ENCODE measurements at regions not wholly inside any gene's neighbourhood (a gene's known extent, or its start where the extent isn't known, plus 50 kb on each side); places are given as distances from the start of the nearest gene placed in this dataset.
"Not testable (repeated sequence)": the region's sequence is repeated elsewhere in the genome, so short reads cannot be mapped to it uniquely, and the experiment has no call there.

GRCh38 chr2:120539937-120540718 lies 194.2 kb downstream of the INHBB start:
- DNase-seq = peak; percentile 94

DNA sequence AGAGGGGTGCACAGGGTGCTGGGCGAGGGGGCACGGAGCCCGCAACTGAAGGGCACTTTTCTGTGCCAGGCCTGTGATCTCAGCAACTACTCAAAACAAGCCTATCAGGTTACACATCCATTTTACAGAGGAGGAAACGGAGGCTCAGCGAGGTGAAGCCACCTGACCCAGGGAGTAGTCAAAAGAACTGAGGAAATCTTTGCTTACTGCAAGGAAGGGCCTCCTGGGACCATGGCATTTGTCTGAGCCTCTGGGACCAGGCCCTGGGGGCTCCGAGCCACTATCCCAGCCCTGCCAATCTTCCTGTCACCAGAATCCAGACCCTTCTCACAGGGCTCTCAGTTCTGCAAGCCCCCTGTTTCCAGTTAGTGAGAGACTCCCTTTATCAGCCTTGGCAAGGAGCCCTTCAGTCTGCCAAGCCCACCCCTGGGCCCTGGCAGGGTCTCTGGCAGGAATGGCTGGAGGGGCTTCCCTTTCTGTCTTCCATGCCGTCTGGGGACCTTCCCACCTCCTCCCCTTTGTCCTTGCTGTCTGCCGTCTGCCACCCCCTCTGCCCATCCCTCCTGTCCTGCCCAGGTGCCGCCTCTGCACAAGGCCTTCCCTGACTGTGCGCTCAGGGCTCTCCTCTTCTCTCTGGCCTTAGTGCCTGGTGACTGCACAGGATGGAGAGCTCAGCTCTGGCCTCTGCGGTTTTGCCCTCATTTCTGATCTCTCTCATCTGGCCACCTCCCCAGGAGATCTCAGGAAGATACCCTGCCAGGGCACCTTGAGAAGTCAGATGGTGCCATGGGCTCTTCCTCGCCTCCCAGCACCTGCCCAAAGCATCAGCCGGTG lies 194.7 kb upstream of the GLI2 start:
- DNase-seq = no peak

- no peak for DNase-seq
Measured at GRCh38 chr2:120541553-120541932, 194.1 kb upstream of the GLI2 start.

- no peak for DNase-seq
Measured at GRCh38 chr2:120541972-120542670, 193.5 kb upstream of the GLI2 start.

- no peak for DNase-seq
Measured at GRCh38 chr2:120542911-120543527, 192.6 kb upstream of the GLI2 start.

DNA sequence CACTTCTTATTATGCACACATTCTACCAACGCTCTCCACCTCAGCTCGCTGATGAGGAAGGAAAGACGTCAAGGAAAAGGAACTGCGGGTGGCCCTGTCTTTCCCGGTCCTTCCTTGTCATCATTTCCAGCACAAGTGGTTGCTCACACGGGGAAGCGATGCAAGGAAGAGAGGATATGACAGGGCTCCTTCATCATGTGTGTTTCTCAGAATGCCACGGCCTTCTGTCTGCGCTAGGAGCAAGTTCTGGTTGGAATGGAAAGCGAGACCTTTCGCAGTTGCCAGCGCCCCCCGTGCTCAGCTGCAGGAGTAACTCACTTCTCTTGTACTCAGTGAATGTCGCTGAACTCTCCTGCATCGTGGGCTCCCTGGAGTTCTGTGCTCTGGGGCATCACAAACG lies 191.8 kb upstream of the GLI2 start:
- DNase-seq = no peak

- DNase-seq = no peak
Measured at GRCh38 chr2:120544522-120544921, 191.1 kb upstream of the GLI2 start.

DNA sequence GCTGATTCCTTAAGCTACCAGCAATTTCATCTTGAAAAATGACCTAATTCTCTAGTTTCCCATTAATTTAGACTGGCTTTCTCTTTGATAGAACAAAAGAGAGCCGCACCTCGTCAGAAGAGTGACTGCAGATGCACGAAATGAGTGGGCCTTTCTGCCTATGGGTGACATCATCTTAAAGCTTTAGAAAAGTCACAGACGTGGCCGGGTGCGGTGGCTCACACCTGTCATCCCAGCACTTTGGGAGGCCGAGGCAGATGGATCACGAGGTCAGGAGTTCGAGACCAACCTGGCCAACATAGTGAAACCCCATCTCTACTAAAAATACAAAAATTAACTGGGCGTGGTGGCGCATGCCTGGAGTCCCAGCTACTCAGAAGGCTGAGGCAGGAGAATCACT lies 190.7 kb upstream of the GLI2 start:
- DNase-seq = not testable (repeated sequence)

- DNase-seq = no peak
Measured at GRCh38 chr2:120545521-120546047, 190.1 kb upstream of the GLI2 start.

- DNase-seq = peak; percentile 98
Measured at GRCh38 chr2:120546048-120546864, 189.4 kb upstream of the GLI2 start.

- DNase-seq = no peak
Measured at GRCh38 chr2:120546865-120547390, 188.7 kb upstream of the GLI2 start.

GRCh38 chr2:120547662-120548061 lies 188.0 kb upstream of the GLI2 start:
- no peak for DNase-seq

DNA sequence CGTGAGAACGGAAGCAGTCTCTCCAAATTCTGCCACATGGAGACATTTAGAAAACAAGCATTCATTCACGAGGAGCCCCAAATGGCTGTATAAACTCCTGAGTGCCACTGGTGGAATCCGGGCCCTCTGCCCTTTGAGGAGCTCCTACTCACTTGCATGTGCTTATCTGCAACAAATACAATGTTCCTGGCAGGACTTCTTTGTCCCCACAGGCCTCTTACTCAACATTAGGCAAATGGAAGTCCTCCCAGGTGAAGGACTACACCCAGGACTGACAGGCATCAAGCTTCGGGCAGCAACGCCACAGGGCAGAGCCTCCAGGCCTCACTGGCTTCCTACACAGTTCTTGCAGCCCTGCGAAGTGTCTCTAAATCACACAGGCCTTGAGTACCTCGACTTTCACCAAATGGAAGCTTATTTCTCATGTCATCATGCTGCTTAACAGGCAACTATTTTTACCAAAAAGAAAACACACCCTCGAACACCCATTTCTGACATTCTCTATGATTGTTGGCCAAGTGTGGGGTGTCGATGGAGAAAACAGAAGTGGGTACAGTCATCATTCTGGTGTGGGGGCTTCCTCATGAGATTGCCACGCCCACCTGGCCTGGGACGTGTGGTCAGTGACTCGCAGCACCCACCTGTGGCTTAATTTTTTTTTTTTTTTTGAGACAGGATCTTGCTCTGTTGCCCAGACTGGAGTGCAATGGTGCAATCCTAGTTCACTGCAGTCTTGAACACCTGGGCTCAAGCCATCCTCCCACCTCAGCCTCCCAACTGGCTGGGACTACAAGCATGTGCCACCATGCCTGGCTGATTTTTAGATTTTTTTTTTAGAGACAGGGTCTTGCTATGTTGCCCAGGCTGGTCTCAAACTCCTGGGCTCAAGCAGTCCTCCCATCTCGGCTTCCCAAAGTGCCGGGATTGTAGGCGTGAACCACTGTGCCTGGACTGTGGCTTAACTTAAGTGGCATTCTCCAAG lies 186.8 kb upstream of the GLI2 start:
- DNase-seq = no peak

GRCh38 chr2:120549841-120550240 lies 185.8 kb upstream of the GLI2 start:
- no peak for DNase-seq

DNA sequence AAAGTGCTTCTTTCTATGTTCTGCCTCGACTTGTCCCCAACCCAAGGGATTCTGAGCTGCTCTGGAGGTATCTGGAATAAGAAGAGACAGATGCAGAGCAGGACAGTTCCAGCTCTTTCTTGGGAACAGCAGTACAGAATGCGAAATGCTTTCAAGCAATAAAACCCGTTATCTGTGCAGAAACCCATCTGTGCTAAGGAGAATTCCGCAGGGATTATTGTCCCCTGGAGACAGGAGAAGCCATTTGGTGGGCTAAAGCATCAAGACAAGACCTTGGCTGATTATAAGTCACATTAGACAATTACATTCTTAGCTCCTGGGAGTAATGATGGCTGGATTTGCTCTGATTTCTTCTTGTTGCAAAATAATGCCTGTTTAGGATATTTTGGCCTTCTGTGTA lies 185.4 kb upstream of the GLI2 start:
- DNase-seq = no peak

DNA sequence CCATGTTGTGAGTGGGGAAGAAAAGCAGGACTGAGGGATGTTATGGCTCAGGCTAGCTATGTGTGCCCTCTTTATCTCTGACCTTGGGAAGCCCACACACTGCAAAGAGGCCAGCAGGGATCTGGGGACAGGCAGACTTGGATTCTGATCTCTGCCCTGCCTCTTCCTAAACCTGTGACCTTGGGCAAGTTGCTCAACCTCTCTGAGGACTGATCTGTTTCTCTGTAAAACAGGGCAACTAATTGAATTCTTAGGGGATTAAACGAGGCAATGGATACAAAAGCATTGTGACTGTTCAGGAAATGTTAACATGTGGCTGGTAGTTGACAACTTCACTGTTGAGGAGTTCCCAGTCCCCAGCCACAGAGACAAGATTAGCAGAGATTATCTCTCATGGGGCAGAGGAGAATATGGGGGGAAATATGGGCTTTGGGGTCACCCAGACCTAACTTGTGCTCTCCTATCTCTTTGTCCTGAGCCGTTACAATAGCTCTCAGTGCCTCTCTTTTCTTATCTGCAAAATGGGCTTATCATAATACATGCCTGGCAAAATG lies 184.7 kb upstream of the GLI2 start:
- DNase-seq = no peak

- no peak for DNase-seq
Measured at GRCh38 chr2:120551522-120551921, 184.1 kb upstream of the GLI2 start.

DNA sequence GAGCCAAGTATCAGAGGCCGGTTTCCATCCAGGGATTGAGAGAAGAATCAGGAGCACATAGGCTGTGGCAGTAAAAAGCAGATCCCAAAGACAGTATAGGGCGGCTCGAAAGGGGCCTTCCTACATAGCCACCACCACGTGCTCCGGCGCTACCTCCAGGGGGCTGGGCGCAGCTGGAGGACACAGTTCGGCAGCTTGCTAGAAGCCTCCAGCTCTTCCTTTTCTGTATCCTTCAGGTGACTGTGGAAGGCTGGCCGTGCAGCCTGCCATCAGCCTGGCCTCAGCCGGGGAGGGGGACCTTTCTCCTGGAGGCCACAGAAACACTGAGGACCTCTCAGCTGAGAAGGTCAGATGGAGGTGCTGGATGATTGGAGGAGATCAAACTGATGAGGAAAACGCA lies 183.6 kb upstream of the GLI2 start:
- no peak for DNase-seq

GRCh38 chr2:120552800-120553481 lies 182.7 kb upstream of the GLI2 start:
- peak; percentile 42 for DNase-seq

- no peak for DNase-seq
Measured at GRCh38 chr2:120554625-120555032, 181.0 kb upstream of the GLI2 start.
